ENCODE measurements at regions not wholly inside any gene's neighbourhood (a gene's known extent, or its start where the extent isn't known, plus 50 kb on each side); places are given as distances from the start of the nearest gene placed in this dataset.

DNA sequence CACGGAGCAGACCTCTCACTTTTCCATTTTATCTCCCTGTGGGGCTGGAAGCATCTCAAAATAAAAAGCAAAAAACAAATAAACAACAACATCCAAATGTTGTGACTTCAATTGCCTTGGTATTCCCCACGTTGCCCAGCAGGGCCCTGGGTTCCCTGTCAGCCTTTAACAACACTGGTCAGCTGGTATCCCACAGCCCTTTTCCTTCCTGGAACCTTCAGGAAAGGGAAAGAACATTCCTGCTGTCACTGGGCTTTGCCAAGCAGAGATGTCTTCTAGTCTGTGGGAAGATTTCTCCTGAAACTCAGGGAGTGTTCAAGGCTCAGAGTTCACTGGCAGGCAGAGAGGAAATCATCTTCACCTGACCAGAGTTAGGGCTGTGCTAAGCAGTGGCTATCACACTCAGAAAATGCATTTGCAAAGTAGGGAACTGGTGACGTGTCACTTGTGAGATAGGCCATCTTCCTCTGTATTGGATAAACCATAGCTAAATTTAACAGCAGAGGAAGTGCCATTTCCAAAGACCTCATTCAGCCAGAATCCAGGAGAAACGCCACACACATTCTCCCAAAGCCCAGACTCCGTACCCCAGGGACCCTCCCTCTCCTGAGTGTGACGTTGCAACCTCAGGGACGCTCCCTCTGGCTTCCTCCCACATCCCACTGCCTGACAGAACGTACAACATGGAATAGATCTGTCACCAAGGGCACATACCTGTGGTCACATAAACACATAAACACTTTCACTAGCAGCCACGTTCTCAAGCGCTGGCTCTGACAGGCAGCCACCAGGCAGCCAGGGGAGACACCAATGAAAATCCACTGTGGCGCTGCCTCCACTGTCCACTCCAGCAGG is 274.0 kb upstream of the DAPK1 start (continued):
- TF ChIP-seq JUN (IDR thresholded peaks at IDR 0.05; ENCODE audit: low read depth, low read length) (no peak), KDM5A (IDR thresholded peaks at IDR 0.05; ENCODE audit: low read length) (no peak), EGR1 (IDR thresholded peaks at IDR 0.05; ENCODE audit: borderline replicate concordance, low read depth, low read length) (no peak), MAFK (IDR thresholded peaks at IDR 0.05; ENCODE audit: low read depth, low read length) (no peak), SP2 (IDR thresholded peaks at IDR 0.05; ENCODE audit: low read length) (no peak)
- TF ChIP-seq, protein P1, sequence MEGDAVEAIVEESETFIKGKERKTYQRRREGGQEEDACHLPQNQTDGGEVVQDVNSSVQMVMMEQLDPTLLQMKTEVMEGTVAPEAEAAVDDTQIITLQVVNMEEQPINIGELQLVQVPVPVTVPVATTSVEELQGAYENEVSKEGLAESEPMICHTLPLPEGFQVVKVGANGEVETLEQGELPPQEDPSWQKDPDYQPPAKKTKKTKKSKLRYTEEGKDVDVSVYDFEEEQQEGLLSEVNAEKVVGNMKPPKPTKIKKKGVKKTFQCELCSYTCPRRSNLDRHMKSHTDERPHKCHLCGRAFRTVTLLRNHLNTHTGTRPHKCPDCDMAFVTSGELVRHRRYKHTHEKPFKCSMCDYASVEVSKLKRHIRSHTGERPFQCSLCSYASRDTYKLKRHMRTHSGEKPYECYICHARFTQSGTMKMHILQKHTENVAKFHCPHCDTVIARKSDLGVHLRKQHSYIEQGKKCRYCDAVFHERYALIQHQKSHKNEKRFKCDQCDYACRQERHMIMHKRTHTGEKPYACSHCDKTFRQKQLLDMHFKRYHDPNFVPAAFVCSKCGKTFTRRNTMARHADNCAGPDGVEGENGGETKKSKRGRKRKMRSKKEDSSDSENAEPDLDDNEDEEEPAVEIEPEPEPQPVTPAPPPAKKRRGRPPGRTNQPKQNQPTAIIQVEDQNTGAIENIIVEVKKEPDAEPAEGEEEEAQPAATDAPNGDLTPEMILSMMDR (IDR thresholded peaks at IDR 0.05; ENCODE audit: control extremely low read depth in 1 of 3, insufficient read depth in 1 of 3, low read depth in 1 of 3, low read length in 3 of 3), result no peak
- TF ChIP-seq, protein P2, sequence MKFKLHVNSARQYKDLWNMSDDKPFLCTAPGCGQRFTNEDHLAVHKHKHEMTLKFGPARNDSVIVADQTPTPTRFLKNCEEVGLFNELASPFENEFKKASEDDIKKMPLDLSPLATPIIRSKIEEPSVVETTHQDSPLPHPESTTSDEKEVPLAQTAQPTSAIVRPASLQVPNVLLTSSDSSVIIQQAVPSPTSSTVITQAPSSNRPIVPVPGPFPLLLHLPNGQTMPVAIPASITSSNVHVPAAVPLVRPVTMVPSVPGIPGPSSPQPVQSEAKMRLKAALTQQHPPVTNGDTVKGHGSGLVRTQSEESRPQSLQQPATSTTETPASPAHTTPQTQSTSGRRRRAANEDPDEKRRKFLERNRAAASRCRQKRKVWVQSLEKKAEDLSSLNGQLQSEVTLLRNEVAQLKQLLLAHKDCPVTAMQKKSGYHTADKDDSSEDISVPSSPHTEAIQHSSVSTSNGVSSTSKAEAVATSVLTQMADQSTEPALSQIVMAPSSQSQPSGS (IDR thresholded peaks at IDR 0.05; ENCODE audit: low read length), result no peak
